Omental fat pad (tissue), 3 donors: ENCODE measurements at regions not wholly inside any gene's neighbourhood (a gene's known extent, or its start where the extent isn't known, plus 50 kb on each side); places are given as distances from the start of the nearest gene placed in this dataset.

Experiments
- ATAC-seq: fragments of 150-250 bp; one replicate; pipeline ENCODE4 v1.9.1; 2016; ENCODE audit warnings: mild to moderate bottlenecking, moderate library complexity; ENCODE audit not compliant: low FRiP score
- DNase-seq: peaks from one replicate; pipeline ENCODE4 v3.0.0-alpha.2; 2019; ENCODE audit warnings: low spot score
- TF ChIP-seq, protein P1 (sequence below), 3 donors: fragments of 450-650 bp; IDR thresholded peaks; one replicate each; pipeline ENCODE4 v1.5.1; 2016 to 2017; ENCODE audit warnings: antibody characterized with exemption in 3 of 3, mild to moderate bottlenecking in 3 of 3, moderate library complexity in 2 of 3

GRCh38 chr6:19478992-19479391, 358.2 kb upstream of the ID4 start:
- TF ChIP-seq, protein P1, sequence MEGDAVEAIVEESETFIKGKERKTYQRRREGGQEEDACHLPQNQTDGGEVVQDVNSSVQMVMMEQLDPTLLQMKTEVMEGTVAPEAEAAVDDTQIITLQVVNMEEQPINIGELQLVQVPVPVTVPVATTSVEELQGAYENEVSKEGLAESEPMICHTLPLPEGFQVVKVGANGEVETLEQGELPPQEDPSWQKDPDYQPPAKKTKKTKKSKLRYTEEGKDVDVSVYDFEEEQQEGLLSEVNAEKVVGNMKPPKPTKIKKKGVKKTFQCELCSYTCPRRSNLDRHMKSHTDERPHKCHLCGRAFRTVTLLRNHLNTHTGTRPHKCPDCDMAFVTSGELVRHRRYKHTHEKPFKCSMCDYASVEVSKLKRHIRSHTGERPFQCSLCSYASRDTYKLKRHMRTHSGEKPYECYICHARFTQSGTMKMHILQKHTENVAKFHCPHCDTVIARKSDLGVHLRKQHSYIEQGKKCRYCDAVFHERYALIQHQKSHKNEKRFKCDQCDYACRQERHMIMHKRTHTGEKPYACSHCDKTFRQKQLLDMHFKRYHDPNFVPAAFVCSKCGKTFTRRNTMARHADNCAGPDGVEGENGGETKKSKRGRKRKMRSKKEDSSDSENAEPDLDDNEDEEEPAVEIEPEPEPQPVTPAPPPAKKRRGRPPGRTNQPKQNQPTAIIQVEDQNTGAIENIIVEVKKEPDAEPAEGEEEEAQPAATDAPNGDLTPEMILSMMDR (IDR thresholded peaks at IDR 0.05) = no peak
- ATAC-seq = no peak
- DNase-seq = no peak

- ATAC-seq = no peak
- TF ChIP-seq, protein P1 (IDR thresholded peaks at IDR 0.05) = no peak
- no peak for DNase-seq
Observed at GRCh38 chr6:19479551-19479950, 357.6 kb upstream of the ID4 start.

DNA sequence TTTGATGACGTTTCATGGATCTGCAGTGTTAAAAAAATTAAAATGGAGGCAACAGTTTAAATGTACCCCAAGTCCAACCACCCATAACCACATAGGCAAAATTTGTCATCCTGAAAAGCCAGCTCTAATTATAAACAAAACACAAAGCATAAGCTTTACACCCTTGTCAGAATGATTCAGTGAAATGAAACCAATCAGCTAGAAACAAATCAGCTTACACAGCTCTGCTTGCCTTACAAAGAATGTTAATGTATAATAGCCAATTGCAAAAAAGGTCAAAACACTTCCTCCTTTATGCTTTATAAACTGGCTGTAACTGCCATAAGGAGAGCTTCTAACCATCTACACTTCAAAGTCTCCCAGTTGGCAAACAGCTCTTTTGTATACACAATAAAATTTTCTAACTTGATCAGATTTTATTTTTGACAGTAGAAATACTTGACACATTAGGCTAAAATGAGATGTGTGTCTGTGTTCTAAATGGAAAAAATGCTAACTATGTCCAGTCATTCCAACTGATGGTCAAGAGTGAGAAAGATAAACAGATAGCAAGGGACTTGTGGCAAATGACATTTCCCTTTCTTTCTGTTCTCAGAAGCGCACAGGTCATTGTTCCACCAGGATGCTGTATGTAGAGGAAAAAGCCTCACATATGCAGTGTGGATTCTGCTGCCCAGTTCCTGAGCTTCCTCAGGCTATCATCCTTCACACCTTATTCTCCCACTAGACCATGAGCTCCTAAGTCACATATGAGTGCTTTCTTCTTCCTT, 344.3 kb upstream of the ID4 start:
- DNase-seq = no peak
- TF ChIP-seq, protein P1 (IDR thresholded peaks at IDR 0.05) = no peak

DNA sequence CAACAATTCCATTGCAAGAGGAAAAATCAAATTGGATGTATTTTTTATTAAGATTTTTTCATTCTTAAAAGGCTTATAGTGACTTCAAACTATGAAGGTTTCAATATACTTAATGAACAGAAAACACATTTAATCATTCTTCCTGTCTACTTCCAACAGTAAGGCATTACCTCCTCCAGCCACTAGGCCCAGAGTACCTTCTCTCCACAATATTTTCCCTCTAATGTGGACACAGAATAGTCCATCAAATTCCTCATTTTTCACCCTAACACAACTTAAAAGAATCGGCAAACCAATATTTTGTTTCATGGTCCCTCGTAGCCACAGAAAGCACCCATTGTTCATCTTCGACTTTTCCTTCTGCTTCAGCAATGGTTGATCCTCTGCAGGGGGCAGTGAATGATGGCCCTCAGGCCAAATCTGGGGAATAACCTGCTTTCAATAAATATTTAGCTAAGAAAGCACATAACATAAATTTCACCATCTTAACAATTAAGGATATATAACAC, 335.4 kb upstream of the ID4 start:
- ATAC-seq = no peak
- TF ChIP-seq, protein P1 (IDR thresholded peaks at IDR 0.05) = no peak

More for the DNA sequence above, 344.3 kb upstream of the ID4 start:
- no peak for ATAC-seq

DNA sequence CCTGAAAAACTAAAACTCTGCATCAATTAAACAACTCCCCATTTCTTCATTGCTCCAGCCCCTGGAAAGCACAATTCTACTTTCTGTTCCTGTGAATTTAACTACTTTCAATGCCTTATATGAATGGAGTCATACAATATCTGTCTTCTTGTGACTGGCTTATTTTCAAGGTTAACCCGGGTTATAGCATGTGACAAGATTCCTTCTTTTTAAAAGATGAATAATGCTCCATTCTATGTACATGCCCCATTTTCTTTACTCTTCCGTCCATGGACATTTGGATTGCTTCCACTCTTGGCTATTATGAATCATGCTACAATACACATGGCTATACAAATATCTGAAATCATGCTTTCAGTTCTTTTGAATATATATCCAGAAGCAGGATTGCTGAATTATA, 334.9 kb upstream of the ID4 start:
- TF ChIP-seq, protein P1 (IDR thresholded peaks at IDR 0.05) = no peak
- ATAC-seq = no peak

More for the DNA sequence above, 335.4 kb upstream of the ID4 start:
- no peak for DNase-seq

DNA sequence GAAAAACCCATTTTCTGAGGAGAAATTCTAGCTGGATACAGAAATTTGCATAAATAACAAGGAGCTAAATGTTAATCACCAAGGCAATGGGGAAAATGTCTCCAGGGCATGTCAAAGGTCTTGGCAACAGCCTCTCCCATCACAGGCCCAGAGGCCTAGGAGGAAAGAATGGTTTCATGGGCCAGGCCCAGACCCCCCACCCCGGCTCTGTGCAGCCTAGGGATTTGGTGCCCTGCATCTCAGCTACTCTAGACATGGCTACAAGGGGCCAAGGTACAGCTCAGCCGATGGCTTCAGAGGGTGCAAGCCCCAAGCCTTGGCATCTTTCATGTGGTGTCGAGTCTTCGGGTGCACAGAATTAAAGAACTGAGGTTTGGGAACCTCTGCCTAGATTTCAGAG, 321.2 kb upstream of the ID4 start:
- TF ChIP-seq, protein P1 (IDR thresholded peaks at IDR 0.05) = no peak
- ATAC-seq = no peak
- no peak for DNase-seq

More for the DNA sequence above, 334.9 kb upstream of the ID4 start:
- no peak for DNase-seq

DNA sequence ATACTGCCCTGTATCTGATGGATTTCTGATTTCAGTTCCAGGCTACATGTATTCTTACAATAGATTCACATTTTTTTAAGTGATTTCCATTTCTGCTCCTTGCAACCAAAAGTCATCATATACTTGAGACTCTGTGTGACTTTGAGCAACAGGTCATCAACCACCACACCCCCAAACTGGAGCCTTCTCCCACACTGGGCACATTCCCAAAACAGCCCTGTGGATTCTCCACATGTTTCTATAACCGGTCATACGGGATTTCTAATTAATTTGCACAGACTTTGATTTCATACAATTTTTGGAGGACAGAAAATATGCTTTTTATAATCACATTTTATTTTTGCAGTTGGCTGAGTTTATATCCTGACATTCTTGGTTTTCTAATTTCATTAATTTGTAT, 317.2 kb upstream of the ID4 start:
- DNase-seq = no peak
- no peak for ATAC-seq
- TF ChIP-seq, protein P1 (IDR thresholded peaks at IDR 0.05) = no peak
